OCI-LY3 (cell line): ENCODE measurements at regions not wholly inside any gene's neighbourhood (a gene's known extent, or its start where the extent isn't known, plus 50 kb on each side); places are given as distances from the start of the nearest gene placed in this dataset.
"Not testable (repeated sequence)": the region's sequence is repeated elsewhere in the genome, so short reads cannot be mapped to it uniquely, and the experiment has no call there.

Experiments
- H2AFZ ChIP-seq: fragments of 200-600, 300-600 bp; shearing (Covaris generic); 2 replicates; pipeline ENCODE4 v1.6.0; 2014; ENCODE audit warnings: antibody characterized with exemption, low read depth, low read length
- H3K27ac ChIP-seq: fragments of 200-600, 300-600 bp; sonication (generic); 2 replicates; pipeline ENCODE4 v1.5.1; 2014; ENCODE audit warnings: mild to moderate bottlenecking, low read length, moderate library complexity, mixed read lengths
- H3K27me3 ChIP-seq: fragments of 200-600, 300-600 bp; sonication (generic); 2 replicates; pipeline ENCODE4 v1.6.1; 2014; ENCODE audit warnings: low read depth, low read length, mixed read lengths
- H3K36me3 ChIP-seq: fragments of 200-600, 300-600 bp; sonication (generic); replicated peaks from 2 replicates; pipeline ENCODE3; 2014; ENCODE audit warnings: low read depth, low read length, mixed read lengths
- H3K4me1 ChIP-seq: fragments of 300-600, 200-600 bp; sonication (generic); 2 replicates; pipeline ENCODE4 v1.6.1; 2014; ENCODE audit warnings: low read length, mixed read lengths
- H3K4me2 ChIP-seq: fragments of 200-600, 300-600 bp; sonication (generic); 2 replicates; pipeline ENCODE4 v1.6.1; 2014; ENCODE audit warnings: low read length, mixed read lengths
- H3K4me3 ChIP-seq: fragments of 300-600, 200-600 bp; sonication (generic); 2 replicates; pipeline ENCODE4 v1.5.1; 2014; ENCODE audit warnings: antibody characterized with exemption, mild to moderate bottlenecking, low read length, moderate library complexity
- H3K79me2 ChIP-seq: fragments of 300-600, 200-600 bp; shearing (Covaris generic); 2 replicates; pipeline ENCODE4 v1.6.1; 2014; ENCODE audit warnings: mild to moderate bottlenecking, low read length, mixed read lengths
- H3K9ac ChIP-seq: fragments of 300-600, 200-600 bp; shearing (Covaris generic); 2 replicates; pipeline ENCODE4 v1.6.0; 2014; ENCODE audit warnings: mild to moderate bottlenecking, low read length, moderate library complexity
- H3K9me3 ChIP-seq: fragments of 200-600, 300-600 bp; shearing (Covaris generic); 2 replicates; pipeline ENCODE4 v1.6.1; 2014; ENCODE audit warnings: low read length, mixed read lengths; ENCODE audit not compliant: insufficient read depth
- H4K20me1 ChIP-seq: fragments of 200-600, 300-600 bp; sonication (generic); 2 replicates; pipeline ENCODE4 v1.6.1; 2016; ENCODE audit warnings: low read length, mixed read lengths; ENCODE audit not compliant: insufficient read depth
- CTCF ChIP-seq: fragments of 200-600, 300-600 bp; sonication (generic); IDR thresholded peaks from 2 replicates; pipeline ENCODE4 v1.5.1; 2014; ENCODE audit warnings: antibody characterized with exemption, low read length, low read depth
- EZH2phosphoT487 ChIP-seq: fragments of 200-600 bp; shearing (Covaris generic); IDR thresholded peaks from 2 replicates; pipeline ENCODE4 v1.6.1; 2018; ENCODE audit warnings: antibody characterized with exemption, mixed run types, low read depth

DNA sequence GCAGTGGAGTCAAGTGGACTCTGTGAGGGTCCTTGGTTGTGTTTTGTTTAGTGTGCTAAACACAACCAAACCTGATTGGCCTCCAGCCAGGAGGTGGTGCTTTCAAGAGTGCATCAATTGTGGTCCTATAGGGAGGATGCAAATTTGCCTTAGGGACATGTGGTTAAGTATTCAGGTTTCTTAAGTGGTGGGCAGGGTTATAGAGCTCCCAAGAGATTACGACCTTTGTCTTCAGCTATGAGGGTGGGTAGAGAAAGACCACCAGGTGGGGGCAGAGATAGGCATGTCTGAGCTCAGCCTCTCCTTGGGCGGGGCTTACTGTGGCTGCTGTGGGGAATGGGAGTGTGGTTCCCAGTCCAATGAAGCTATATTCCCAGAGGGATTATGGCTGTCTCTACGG, 186.6 kb downstream of the SQOR start:
- no peak overlapping the region for H2AFZ ChIP-seq

DNA sequence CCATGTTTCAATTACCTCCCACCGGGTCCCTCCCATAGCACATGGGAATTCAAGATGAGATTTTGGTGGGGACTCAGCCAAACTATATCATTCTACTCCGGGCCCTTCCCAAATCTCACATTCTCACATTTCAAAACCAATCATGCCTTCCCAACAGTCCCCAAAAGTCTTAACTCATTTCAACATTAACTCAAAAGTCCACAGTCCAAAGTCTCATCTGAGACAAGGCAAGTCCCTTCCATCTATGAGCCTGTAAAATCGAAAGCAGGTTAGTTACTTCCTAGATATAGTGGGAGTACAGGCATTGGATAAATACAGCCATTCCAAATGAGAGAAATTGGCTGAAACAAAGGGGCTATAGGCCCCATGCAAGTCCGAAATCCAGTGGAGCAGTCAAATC, 188.1 kb downstream of the SQOR start:
- H3K9ac ChIP-seq, H3K4me1 ChIP-seq, H3K79me2 ChIP-seq, H3K36me3 ChIP-seq, H3K27ac ChIP-seq, H3K27me3 ChIP-seq, H3K9me3 ChIP-seq, H3K4me3 ChIP-seq, H2AFZ ChIP-seq, H4K20me1 ChIP-seq, H3K4me2 ChIP-seq: not testable (repeated sequence)

More for the DNA sequence above, 186.6 kb downstream of the SQOR start:
- H3K36me3 ChIP-seq: no peaks in the 10 kb centered on the region
- H3K79me2 ChIP-seq: no peaks in the 10 kb centered on the region
- H3K9ac ChIP-seq: no peak overlapping the region
- H4K20me1 ChIP-seq: no peaks in the 10 kb centered on the region
- no peaks in the 10 kb centered on the region for H3K27me3 ChIP-seq
- H3K4me2 ChIP-seq: no peak overlapping the region
- no peak for TF ChIP-seq EZH2phosphoT487
- no peak for TF ChIP-seq CTCF
- no peak overlapping the region for H3K4me3 ChIP-seq
- no peak overlapping the region for H3K27ac ChIP-seq
- no peaks in the 10 kb centered on the region for H3K9me3 ChIP-seq
- no peaks in the 10 kb centered on the region for H3K4me1 ChIP-seq

DNA sequence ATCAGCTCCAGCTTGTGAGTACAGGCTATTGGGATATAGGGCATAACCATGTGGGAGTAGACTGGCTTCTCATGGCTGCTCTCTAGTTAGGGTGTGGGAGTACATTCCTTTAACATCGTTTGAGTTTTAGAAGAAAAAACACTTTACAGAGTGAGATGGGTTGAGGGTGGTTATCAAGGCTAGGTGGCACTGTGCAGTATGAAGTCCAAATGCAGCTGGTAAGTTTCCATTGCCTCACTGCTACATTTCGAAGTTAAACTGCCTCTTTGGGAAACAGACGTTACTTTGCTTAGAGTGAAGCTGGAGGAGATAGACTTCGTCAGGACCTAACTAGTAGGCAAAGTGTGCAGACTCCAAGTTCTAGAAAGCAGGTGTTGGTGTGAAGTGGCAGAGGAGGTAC, 192.4 kb downstream of the SQOR start:
- Histone ChIP-seq H3K4me1 (no peaks in the 10 kb centered on the region), H3K36me3 (no peaks in the 10 kb centered on the region), H3K4me2 (no peak overlapping the region), H3K27ac (no peak overlapping the region), H3K9ac (no peak overlapping the region), H3K9me3 (no peaks in the 10 kb centered on the region), H4K20me1 (no peaks in the 10 kb centered on the region), H3K4me3 (no peak overlapping the region), H3K27me3 (no peaks in the 10 kb centered on the region), H3K79me2 (no peaks in the 10 kb centered on the region), H2AFZ (no peak overlapping the region)
- TF ChIP-seq EZH2phosphoT487: no peak
- no peak for TF ChIP-seq CTCF

- Histone ChIP-seq H3K36me3 (no peaks in the 10 kb centered on the region), H3K27me3 (no peaks in the 10 kb centered on the region), H3K9ac (no peak overlapping the region), H3K79me2 (no peaks in the 10 kb centered on the region), H4K20me1 (no peaks in the 10 kb centered on the region), H3K4me3 (no peak overlapping the region), H3K9me3 (no peaks in the 10 kb centered on the region), H2AFZ (no peak overlapping the region), H3K4me2 (no peak overlapping the region), H3K27ac (no peak overlapping the region), H3K4me1 (no peaks in the 10 kb centered on the region)
- no peak for TF ChIP-seq CTCF
- no peak for TF ChIP-seq EZH2phosphoT487
Observed at GRCh38 chr15:45827766-45828165, 192.9 kb downstream of the SQOR start.
